OCI-LY1 (cell line): ENCODE measurements at regions not wholly inside any gene's neighbourhood (a gene's known extent, or its start where the extent isn't known, plus 50 kb on each side); places are given as distances from the start of the nearest gene placed in this dataset.

Experiments
- H2AFZ ChIP-seq: fragments of 200-600 bp; sonication (generic), shearing (Covaris generic); 2 replicates; pipeline ENCODE4 v1.6.0; 2014; ENCODE audit warnings: antibody characterized with exemption, mild to moderate bottlenecking, low read length
- H3F3A ChIP-seq: fragments of 200-600 bp; sonication (generic), shearing (Covaris generic); 2 replicates; pipeline ENCODE4 v1.6.0; 2014; ENCODE audit warnings: mild to moderate bottlenecking, antibody characterized with exemption, low read length, moderate library complexity; ENCODE audit not compliant: insufficient read depth
- H3K27ac ChIP-seq: fragments of 200-600 bp; sonication (generic); 2 replicates; pipeline ENCODE4 v1.5.1; 2014; ENCODE audit warnings: low read length, mixed run types, mild to moderate bottlenecking, low read depth; ENCODE audit not compliant: poor library complexity, severe bottlenecking
- H3K27me3 ChIP-seq: fragments of 200-600 bp; sonication (generic); 2 replicates; pipeline ENCODE4 v1.6.0; 2014; ENCODE audit warnings: antibody characterized with exemption, mild to moderate bottlenecking, low read length, moderate library complexity; ENCODE audit not compliant: insufficient read depth
- H3K36me3 ChIP-seq: fragments of 200-600 bp; sonication (generic); 2 replicates; pipeline ENCODE4 v1.6.1; 2014; ENCODE audit warnings: mild to moderate bottlenecking, antibody characterized with exemption, low read length, moderate library complexity, mixed read lengths; ENCODE audit not compliant: insufficient read depth
- H3K4me1 ChIP-seq: fragments of 200-600 bp; sonication (generic); 2 replicates; pipeline ENCODE4 v1.5.1; 2014; ENCODE audit warnings: mild to moderate bottlenecking, low read length, moderate library complexity; ENCODE audit not compliant: insufficient read depth, severe bottlenecking
- H3K4me2 ChIP-seq: fragments of 200-600 bp; sonication (generic), shearing (Covaris generic); 2 replicates; pipeline ENCODE4 v1.6.1; 2014; ENCODE audit warnings: low read length
- H3K4me3 ChIP-seq: fragments of 200-600 bp; sonication (generic); 2 replicates; pipeline ENCODE4 v1.5.1; 2014; ENCODE audit warnings: low read length, low read depth, mild to moderate bottlenecking, mixed read lengths; ENCODE audit not compliant: poor library complexity, severe bottlenecking
- H3K79me2 ChIP-seq: fragments of 200-600 bp; shearing (Covaris generic); 2 replicates; pipeline ENCODE4 v1.6.1; 2016; ENCODE audit warnings: mixed run types, low read length, mixed read lengths; ENCODE audit not compliant: insufficient read depth
- H3K9ac ChIP-seq: fragments of 200-600 bp; sonication (generic), shearing (Covaris generic); 2 replicates; pipeline ENCODE4 v1.6.1; 2014; ENCODE audit warnings: mild to moderate bottlenecking, low read length, mixed read lengths
- H3K9me2 ChIP-seq: fragments of 200-600 bp; sonication (generic), shearing (Covaris generic); 2 replicates; pipeline ENCODE4 v1.6.1; 2014; ENCODE audit warnings: low read depth, mild to moderate bottlenecking, low read length, mixed read lengths
- H3K9me3 ChIP-seq: fragments of 200-600 bp; shearing (Covaris generic); 2 replicates; pipeline ENCODE4 v1.6.1; 2014; ENCODE audit warnings: low read length, mixed read lengths
- H4K20me1 ChIP-seq: fragments of 200-600 bp; sonication (generic), shearing (Covaris generic); 2 replicates; pipeline ENCODE4 v1.6.0; 2016; ENCODE audit warnings: mild to moderate bottlenecking, low read length; ENCODE audit not compliant: insufficient read depth
- CTCF ChIP-seq: fragments of 200-600 bp; sonication (generic), shearing (Covaris generic); IDR thresholded peaks from 2 replicates; pipeline ENCODE4 v1.5.1; 2017; ENCODE audit warnings: mild to moderate bottlenecking, antibody characterized with exemption, low read length, moderate library complexity, mixed read lengths
- EZH2 ChIP-seq: fragments of 200-600 bp; sonication (generic), shearing (Covaris generic); IDR thresholded peaks from 2 replicates; pipeline ENCODE4 v1.8.0; 2017; ENCODE audit warnings: borderline replicate concordance, mixed run types, mild to moderate bottlenecking, antibody characterized with exemption, low read length, moderate library complexity, mixed read lengths

GRCh38 chr16:85469929-85470590 is 143.1 kb upstream of the GSE1 start:
- no peaks in the 10 kb centered on the region for H3K36me3 ChIP-seq
- no peak overlapping the region for H3K9ac ChIP-seq
- H3K4me2 ChIP-seq: no peak overlapping the region
- no peak for TF ChIP-seq CTCF
- no peak for TF ChIP-seq EZH2
- H4K20me1 ChIP-seq: no peaks in the 10 kb centered on the region
- H3K9me2 ChIP-seq: no peaks in the 10 kb centered on the region
- no peaks in the 10 kb centered on the region for H3K4me1 ChIP-seq
- peaks cover 6% of the 10 kb centered on the region; the same call in 1 of the 2 replicates for H3K27me3 ChIP-seq
- no peak overlapping the region for H3K27ac ChIP-seq
- H3K9me3 ChIP-seq: no peaks in the 10 kb centered on the region
- no peak overlapping the region for H3K4me3 ChIP-seq
- H3K79me2 ChIP-seq: no peaks in the 10 kb centered on the region
- no peak overlapping the region for H2AFZ ChIP-seq
- H3F3A ChIP-seq: no peaks in the 10 kb centered on the region

GRCh38 chr16:85470873-85471272 is 142.2 kb upstream of the GSE1 start:
- Histone ChIP-seq H3K79me2 (no peaks in the 10 kb centered on the region), H3K4me1 (no peaks in the 10 kb centered on the region), H2AFZ (no peak overlapping the region), H3K9me3 (no peaks in the 10 kb centered on the region), H4K20me1 (no peaks in the 10 kb centered on the region), H3F3A (no peaks in the 10 kb centered on the region), H3K27ac (no peak overlapping the region), H3K9ac (no peak overlapping the region), H3K9me2 (no peaks in the 10 kb centered on the region), H3K36me3 (no peaks in the 10 kb centered on the region), H3K4me3 (no peak overlapping the region), H3K4me2 (no peak overlapping the region), H3K27me3 (peaks cover 9% of the 10 kb centered on the region; the same call in 1 of the 2 replicates)
- no peak for TF ChIP-seq CTCF
- no peak for TF ChIP-seq EZH2

- H3K79me2 ChIP-seq: no peaks in the 10 kb centered on the region
- H4K20me1 ChIP-seq: no peaks in the 10 kb centered on the region
- no peaks in the 10 kb centered on the region for H3K36me3 ChIP-seq
- no peak overlapping the region for H3K4me3 ChIP-seq
- H3F3A ChIP-seq: no peaks in the 10 kb centered on the region
- H3K27me3 ChIP-seq: peaks cover 9% of the 10 kb centered on the region; the same call in 1 of the 2 replicates
- H3K4me2 ChIP-seq: no peak overlapping the region
- no peaks in the 10 kb centered on the region for H3K4me1 ChIP-seq
- no peak for TF ChIP-seq EZH2
- TF ChIP-seq CTCF: no peak
- no peak overlapping the region for H3K9ac ChIP-seq
- no peak overlapping the region for H2AFZ ChIP-seq
- H3K27ac ChIP-seq: no peak overlapping the region
- no peaks in the 10 kb centered on the region for H3K9me3 ChIP-seq
- no peaks in the 10 kb centered on the region for H3K9me2 ChIP-seq
Observed at GRCh38 chr16:85471469-85472431, 141.4 kb upstream of the GSE1 start.
